ENCODE measurements at regions not wholly inside any gene's neighbourhood (a gene's known extent, or its start where the extent isn't known, plus 50 kb on each side); places are given as distances from the start of the nearest gene placed in this dataset.

DNA sequence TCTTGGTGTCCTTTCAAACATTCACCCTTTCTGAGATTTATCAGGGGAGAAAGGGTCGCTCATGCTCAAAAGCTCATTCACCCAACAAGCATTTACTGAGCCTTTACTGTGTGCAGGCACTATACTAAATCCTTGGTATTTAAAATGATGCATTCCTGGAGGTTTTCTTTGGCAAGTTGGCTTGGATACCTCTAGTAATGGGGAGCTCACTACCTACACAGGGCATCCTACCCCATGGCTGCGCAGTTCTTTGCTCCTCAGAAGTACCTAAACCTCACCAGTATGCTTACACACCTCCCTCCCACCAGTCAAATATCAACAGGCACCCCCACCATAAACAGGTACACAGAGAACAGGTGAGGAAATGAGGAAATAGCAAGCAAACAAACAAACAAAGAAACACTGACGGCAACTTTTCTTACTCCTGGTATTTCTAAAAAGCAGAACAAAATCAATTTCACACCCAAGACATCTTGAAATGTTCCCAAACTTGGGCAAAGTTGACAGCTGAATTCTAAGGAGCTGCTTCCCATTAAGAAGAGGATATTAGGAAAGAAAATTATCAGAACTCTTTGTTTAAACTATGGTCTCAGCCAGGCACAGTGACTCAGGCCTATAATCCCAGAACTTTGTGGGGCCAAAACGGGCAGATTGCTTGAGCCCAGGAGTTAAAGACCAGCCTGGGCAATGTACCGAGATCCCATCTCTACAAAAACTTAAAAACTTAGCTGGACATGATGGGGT is 104.8 kb downstream of the PSMG1 start:
- no peak for TF ChIP-seq EZH2 (IDR thresholded peaks at IDR 0.05)
- TF ChIP-seq POLR2AphosphoS5 (IDR thresholded peaks at IDR 0.05; ENCODE audit: borderline replicate concordance, low read depth, low read length): no peak
